ENCODE measurements at regions not wholly inside any gene's neighbourhood (a gene's known extent, or its start where the extent isn't known, plus 50 kb on each side); places are given as distances from the start of the nearest gene placed in this dataset.

DNA sequence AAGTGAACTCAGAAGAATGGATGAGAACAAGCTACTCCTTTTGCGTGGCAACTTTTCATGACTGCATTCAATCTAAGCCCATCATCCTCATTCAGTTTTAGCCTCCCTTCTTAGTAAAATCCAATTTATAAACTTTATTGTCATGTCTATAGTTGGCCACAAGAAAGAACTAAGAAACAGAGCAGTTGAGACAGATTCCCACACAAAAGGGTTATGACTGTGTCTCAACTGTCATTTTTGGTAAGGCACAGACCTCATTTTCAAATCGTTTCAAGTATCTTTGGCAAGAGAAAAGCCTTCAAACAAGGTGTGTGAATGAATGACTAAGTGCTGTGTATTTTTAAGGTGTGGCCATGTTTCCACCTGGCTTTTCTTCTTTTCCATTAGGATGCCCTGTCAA is 84.2 kb upstream of the CREB5 start:
- intact Hi-C loops (cut with micrococcal nuclease) = no loop called here
- Mint-ChIP-seq H3K27ac (no peak overlapping the region), H3K27me3 (ENCODE audit: low read depth in 3 of 3) (peaks cover 0 to 6% (median 0%) of the 10 kb centered on the region in 3 donors), H3K36me3 (no peaks in the 10 kb centered on the region), H3K4me1 (peaks cover 10% of the 10 kb centered on the region), H3K9me3 (peaks cover 0 to 3% (median 0%) of the 10 kb centered on the region in 7 donors), H3K4me3 (no peak overlapping the region)
- H3K4me2 ChIP-seq (replicated peaks; ENCODE audit: extremely low read depth, low read length, poor library complexity, severe bottlenecking) = no peak overlapping the region
- DNase-seq = no peak
- no peak overlapping the region for H3K9ac ChIP-seq (ENCODE audit: insufficient read depth, low read length, poor library complexity, severe bottlenecking)
- WGBS (ENCODE audit: insufficient coverage) = no CpG with 5 or more reads among the region's 2 CpGs
- peaks cover 4 to 10% of the 10 kb centered on the region in 2 donors for H3K4me1 ChIP-seq (ENCODE audit: control insufficient read depth in 1 of 2, insufficient read depth in 2 of 2, low read length in 2 of 2)
- H3K27me3 ChIP-seq (ENCODE audit: control insufficient read depth in 2 of 2, insufficient read depth in 2 of 2, low read length in 2 of 2) = no peaks in the 10 kb centered on the region
- H3K79me2 ChIP-seq (ENCODE audit: insufficient read depth, low read length) = no peaks in the 10 kb centered on the region
- H3K9me3 ChIP-seq (replicated peaks in 1 of 2; ENCODE audit: control insufficient read depth in 1 of 2, insufficient read depth in 1 of 2, low read length in 2 of 2) = no peaks in the 10 kb centered on the region
- H2AFZ ChIP-seq (ENCODE audit: insufficient read depth, low read depth, low read length, poor library complexity, severe bottlenecking) = no peak overlapping the region
- H4K20me1 ChIP-seq (ENCODE audit: insufficient read depth, low read length) = no peaks in the 10 kb centered on the region
- TF ChIP-seq, protein P1, sequence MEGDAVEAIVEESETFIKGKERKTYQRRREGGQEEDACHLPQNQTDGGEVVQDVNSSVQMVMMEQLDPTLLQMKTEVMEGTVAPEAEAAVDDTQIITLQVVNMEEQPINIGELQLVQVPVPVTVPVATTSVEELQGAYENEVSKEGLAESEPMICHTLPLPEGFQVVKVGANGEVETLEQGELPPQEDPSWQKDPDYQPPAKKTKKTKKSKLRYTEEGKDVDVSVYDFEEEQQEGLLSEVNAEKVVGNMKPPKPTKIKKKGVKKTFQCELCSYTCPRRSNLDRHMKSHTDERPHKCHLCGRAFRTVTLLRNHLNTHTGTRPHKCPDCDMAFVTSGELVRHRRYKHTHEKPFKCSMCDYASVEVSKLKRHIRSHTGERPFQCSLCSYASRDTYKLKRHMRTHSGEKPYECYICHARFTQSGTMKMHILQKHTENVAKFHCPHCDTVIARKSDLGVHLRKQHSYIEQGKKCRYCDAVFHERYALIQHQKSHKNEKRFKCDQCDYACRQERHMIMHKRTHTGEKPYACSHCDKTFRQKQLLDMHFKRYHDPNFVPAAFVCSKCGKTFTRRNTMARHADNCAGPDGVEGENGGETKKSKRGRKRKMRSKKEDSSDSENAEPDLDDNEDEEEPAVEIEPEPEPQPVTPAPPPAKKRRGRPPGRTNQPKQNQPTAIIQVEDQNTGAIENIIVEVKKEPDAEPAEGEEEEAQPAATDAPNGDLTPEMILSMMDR (IDR thresholded peaks at IDR 0.05) = no peak
- H3K36me3 ChIP-seq (replicated peaks in 1 of 2; ENCODE audit: control insufficient read depth in 1 of 2, insufficient read depth in 2 of 2, low read length in 2 of 2) = no peaks in the 10 kb centered on the region
- H3K27ac ChIP-seq (ENCODE audit: low read depth in 1 of 2, low read length in 2 of 2) = no peak overlapping the region
- no peak overlapping the region for H3K4me3 ChIP-seq (replicated peaks in 1 of 3; ENCODE audit: low read depth in 2 of 3, low read length in 3 of 3)

DNA sequence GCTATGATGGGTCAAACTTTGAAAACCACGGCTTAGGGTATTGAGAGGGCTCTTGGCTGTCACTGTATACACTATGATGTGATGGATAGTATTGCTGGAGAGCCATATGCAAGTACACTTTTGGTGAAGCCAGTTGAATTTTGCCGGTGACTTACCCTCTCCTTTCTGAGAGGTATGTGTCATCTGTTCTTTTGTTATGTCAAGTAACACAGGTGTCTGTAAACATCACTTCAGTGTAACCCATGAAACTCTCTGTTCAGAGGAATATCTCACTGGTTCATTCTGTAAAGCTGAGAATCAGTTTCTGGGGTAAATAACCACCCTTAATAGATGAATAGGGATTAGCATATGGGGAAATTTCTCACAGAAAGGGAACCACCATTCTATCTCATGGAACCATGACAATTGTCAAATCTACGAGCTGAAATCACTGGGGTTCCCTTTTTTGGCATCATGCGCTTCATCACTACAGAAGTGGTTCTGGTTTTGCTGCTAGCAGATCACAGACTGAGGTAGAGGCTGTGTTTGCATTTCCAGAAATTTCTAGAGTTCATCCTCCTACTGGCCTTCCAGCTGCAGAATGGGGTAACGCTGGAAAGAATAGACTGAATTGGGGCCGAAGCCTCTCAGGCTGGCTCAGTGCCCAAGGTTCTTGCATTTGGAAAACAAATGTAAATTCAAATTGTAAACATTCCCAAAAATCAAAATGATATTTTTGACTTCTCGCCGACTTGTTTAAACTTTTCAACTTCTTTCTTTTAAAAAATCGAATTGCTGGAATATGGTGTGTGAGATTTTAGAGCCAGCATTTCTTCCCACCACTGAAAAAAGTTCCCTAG is 83.3 kb upstream of the CREB5 start:
- peaks cover 0 to 6% (median 2%) of the 10 kb centered on the region in 3 donors for H3K27me3 Mint-ChIP-seq (ENCODE audit: low read depth in 3 of 3)
- peak in 2 of 3 donors; percentile 9 to 55 for DNase-seq
- peaks cover 4 to 10% of the 10 kb centered on the region in 2 donors for H3K4me1 ChIP-seq (ENCODE audit: control insufficient read depth in 1 of 2, insufficient read depth in 2 of 2, low read length in 2 of 2)
- TF ChIP-seq, protein P1 (IDR thresholded peaks at IDR 0.05) = no peak
- 100% methylated on average over 3 of the region's 9 CpGs for WGBS (ENCODE audit: insufficient coverage)
- H3K27ac Mint-ChIP-seq = peak overlapping the region in 2 of 7 donors; percentile 24 to 76
- no peaks in the 10 kb centered on the region for H4K20me1 ChIP-seq (ENCODE audit: insufficient read depth, low read length)
- H3K27ac ChIP-seq (ENCODE audit: low read depth in 1 of 2, low read length in 2 of 2) = no peak overlapping the region
- H3K4me2 ChIP-seq (replicated peaks; ENCODE audit: extremely low read depth, low read length, poor library complexity, severe bottlenecking) = no peak overlapping the region
- no peaks in the 10 kb centered on the region for H3K9me3 ChIP-seq (replicated peaks in 1 of 2; ENCODE audit: control insufficient read depth in 1 of 2, insufficient read depth in 1 of 2, low read length in 2 of 2)
- no peak overlapping the region for H3K9ac ChIP-seq (ENCODE audit: insufficient read depth, low read length, poor library complexity, severe bottlenecking)
- H3K4me3 ChIP-seq (replicated peaks in 1 of 3; ENCODE audit: low read depth in 2 of 3, low read length in 3 of 3) = no peak overlapping the region
- H2AFZ ChIP-seq (ENCODE audit: insufficient read depth, low read depth, low read length, poor library complexity, severe bottlenecking) = no peak overlapping the region
- no peaks in the 10 kb centered on the region for H3K36me3 ChIP-seq (replicated peaks in 1 of 2; ENCODE audit: control insufficient read depth in 1 of 2, insufficient read depth in 2 of 2, low read length in 2 of 2)
- H3K36me3 Mint-ChIP-seq = no peaks in the 10 kb centered on the region
- peaks cover 0 to 7% (median 2%) of the 10 kb centered on the region in 7 donors for H3K9me3 Mint-ChIP-seq
- intact Hi-C loops (cut with micrococcal nuclease) = no loop called here
- H3K4me3 Mint-ChIP-seq = no peak overlapping the region
- H3K4me1 Mint-ChIP-seq = peaks cover 10% of the 10 kb centered on the region
- H3K27me3 ChIP-seq (ENCODE audit: control insufficient read depth in 2 of 2, insufficient read depth in 2 of 2, low read length in 2 of 2) = no peaks in the 10 kb centered on the region
- no peaks in the 10 kb centered on the region for H3K79me2 ChIP-seq (ENCODE audit: insufficient read depth, low read length)
